Esophagus muscularis mucosa (tissue), 4 donors: ENCODE measurements at regions not wholly inside any gene's neighbourhood (a gene's known extent, or its start where the extent isn't known, plus 50 kb on each side); places are given as distances from the start of the nearest gene placed in this dataset.

Experiments used
- CTCF ChIP-seq, 3 experiments: fragments of 200-600 bp in 2 of 3; fragments of 450-650 bp in 1 of 3; sonication (generic) in 2 of 3; IDR thresholded peaks; one replicate each; pipeline ENCODE4 v1.5.1; 2017 to 2019; ENCODE audit warnings: antibody characterized with exemption in 3 of 3, mild to moderate bottlenecking in 2 of 3, moderate library complexity in 1 of 3
- EP300 ChIP-seq: sonication (generic); formaldehyde crosslinking; IDR thresholded peaks from one replicate; pipeline ENCODE4 v1.6.1; 2017; ENCODE audit warnings: antibody characterized with exemption
- POLR2AphosphoS5 ChIP-seq, 2 donors: sonication (generic); formaldehyde crosslinking; IDR thresholded peaks; one replicate each; pipeline ENCODE4 v1.6.1; 2017; ENCODE audit warnings: antibody characterized with exemption in 2 of 2

GRCh38 chr13:82358284-82358683 lies 1524.0 kb downstream of the SLITRK1 start:
- no peak for TF ChIP-seq EP300
- TF ChIP-seq CTCF (IDR thresholded peaks at IDR 0.05): no peak
- TF ChIP-seq POLR2AphosphoS5 (IDR thresholded peaks at IDR 0.05): no peak
